SK-N-SH treated with all-trans-retinoic acid at 6 μM for 48 hours (cell line): ENCODE measurements at regions not wholly inside any gene's neighbourhood (a gene's known extent, or its start where the extent isn't known, plus 50 kb on each side); places are given as distances from the start of the nearest gene placed in this dataset.

Source experiments
- ATAC-seq: fragments of 200-7000 bp; cut with Tn5 transposase; 3 replicates; pipeline ENCODE4 v1.9.1; 2020; ENCODE audit warnings: mild to moderate bottlenecking, moderate library complexity
- ARNTL ChIP-seq: fragments of 450-650 bp; formaldehyde crosslinking; IDR thresholded peaks from 2 replicates; pipeline ENCODE4 v1.5.0; 2020; ENCODE audit warnings: low read depth, mild to moderate bottlenecking, moderate library complexity, borderline replicate concordance
- BACH2 ChIP-seq: fragments of 250-450 bp; sonication (Bioruptor Pico); IDR thresholded peaks from 2 replicates; pipeline ENCODE4 v1.9.0; 2021; ENCODE audit warnings: mild to moderate bottlenecking, borderline replicate concordance
- CSDC2 ChIP-seq: fragments of 250-450 bp; sonication (Bioruptor Pico); IDR thresholded peaks from 2 replicates; pipeline ENCODE4 v1.5.0; 2020; ENCODE audit warnings: mild to moderate bottlenecking, moderate library complexity
- ESRRG ChIP-seq: fragments of 250-450 bp; sonication (Bioruptor Pico); IDR thresholded peaks from 2 replicates; pipeline ENCODE4 v1.6.1; 2021; ENCODE audit warnings: mild to moderate bottlenecking
- GLIS3 ChIP-seq: fragments of 250-450 bp; sonication (Bioruptor Pico); IDR thresholded peaks from 2 replicates; pipeline ENCODE4 v1.5.0; 2020; ENCODE audit warnings: mild to moderate bottlenecking, moderate library complexity
- ISL1 ChIP-seq: fragments of 250-450 bp; sonication (Bioruptor Pico); IDR thresholded peaks from 2 replicates; pipeline ENCODE4 v2.1.2; 2022; ENCODE audit warnings: mild to moderate bottlenecking, moderate library complexity
- PPARA ChIP-seq: fragments of 250-450 bp; sonication (Bioruptor Pico); IDR thresholded peaks from 2 replicates; pipeline ENCODE4 v1.5.0; 2020; ENCODE audit warnings: mild to moderate bottlenecking, borderline replicate concordance
- SNAI2 ChIP-seq: fragments of 250-450 bp; sonication (Bioruptor Pico); IDR thresholded peaks from 2 replicates; pipeline ENCODE4 v1.5.0; 2020; ENCODE audit warnings: mild to moderate bottlenecking, moderate library complexity
- TCF4 ChIP-seq: fragments of 250-450 bp; sonication (Bioruptor Pico); IDR thresholded peaks from 2 replicates; pipeline ENCODE4 v1.8.0; 2021; ENCODE audit warnings: mild to moderate bottlenecking, moderate library complexity, borderline replicate concordance
- TOX ChIP-seq: fragments of 250-450 bp; sonication (Bioruptor Pico); IDR thresholded peaks from 2 replicates; pipeline ENCODE4 v1.8.0; 2021; ENCODE audit warnings: mild to moderate bottlenecking, moderate library complexity, borderline replicate concordance
- ZC3H10 ChIP-seq: fragments of 250-450 bp; sonication (Bioruptor Pico); IDR thresholded peaks from 2 replicates; pipeline ENCODE4 v1.5.1; 2021; ENCODE audit warnings: mild to moderate bottlenecking, moderate library complexity
- ZFP3 ChIP-seq: fragments of 250-450 bp; sonication (Bioruptor Pico); IDR thresholded peaks from 2 replicates; pipeline ENCODE4 v1.5.0; 2020; ENCODE audit warnings: mild to moderate bottlenecking, moderate library complexity
- ZFP30 ChIP-seq: fragments of 450-650 bp; formaldehyde crosslinking; IDR thresholded peaks from 2 replicates; pipeline ENCODE4 v1.5.0; 2022; ENCODE audit warnings: mild to moderate bottlenecking, moderate library complexity
- ZNF565 ChIP-seq: fragments of 450-650 bp; formaldehyde crosslinking; conservative IDR thresholded peaks from 2 replicates; pipeline ENCODE4 v1.5.0; 2020; ENCODE audit warnings: low read depth, mild to moderate bottlenecking, moderate library complexity
- ZNF70 ChIP-seq: fragments of 450-650 bp; formaldehyde crosslinking; IDR thresholded peaks from 2 replicates; pipeline ENCODE4 v1.5.0; 2020; ENCODE audit warnings: mild to moderate bottlenecking, moderate library complexity
- TF ChIP-seq, protein P1 (sequence below): fragments of 250-450 bp; sonication (Bioruptor Pico); IDR thresholded peaks from 2 replicates; pipeline ENCODE4 v1.8.0; 2021; ENCODE audit warnings: low read depth, mild to moderate bottlenecking, moderate library complexity, borderline replicate concordance
- TF ChIP-seq, protein P2 (sequence below): fragments of 250-450 bp; sonication (Bioruptor Pico); IDR thresholded peaks from 2 replicates; pipeline ENCODE4 v1.8.0; 2020; ENCODE audit warnings: mild to moderate bottlenecking, moderate library complexity, borderline replicate concordance
- TF ChIP-seq, protein P3 (sequence below): fragments of 250-450 bp; sonication (Bioruptor Pico); IDR thresholded peaks from 2 replicates; pipeline ENCODE4 v1.5.1; 2020; ENCODE audit warnings: low read depth, mild to moderate bottlenecking, moderate library complexity
- TF ChIP-seq, protein P4 (sequence below): fragments of 250-450 bp; sonication (Bioruptor Pico); IDR thresholded peaks from 2 replicates; pipeline ENCODE4 v1.5.0; 2020; ENCODE audit warnings: mild to moderate bottlenecking, moderate library complexity
- TF ChIP-seq, protein P5 (sequence below): fragments of 250-450 bp; sonication (Bioruptor Pico); IDR thresholded peaks from 2 replicates; pipeline ENCODE4 v1.5.1; 2021; ENCODE audit warnings: mild to moderate bottlenecking, moderate library complexity

DNA sequence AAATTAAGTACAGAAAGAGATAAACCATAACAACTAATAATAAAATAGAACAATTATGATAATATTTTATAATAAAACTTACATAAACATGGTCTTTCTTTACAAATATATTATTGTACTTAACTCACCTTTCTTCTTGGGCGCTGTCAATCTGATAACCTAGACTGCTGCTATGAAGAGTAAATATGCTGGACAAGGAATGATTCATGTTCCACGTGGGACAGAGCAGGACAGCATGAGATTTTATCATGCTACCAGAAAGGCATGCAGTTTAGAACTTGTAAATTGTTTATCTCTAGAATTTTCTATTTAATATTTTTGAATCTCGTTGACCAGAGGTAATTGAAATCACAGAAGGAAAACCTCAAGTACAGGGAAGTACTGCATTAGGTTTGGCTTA, 210.7 kb downstream of the ANKRD30B start:
- TF ChIP-seq TOX (CRISPR knock-in tag): no peak
- TF ChIP-seq, protein P1, sequence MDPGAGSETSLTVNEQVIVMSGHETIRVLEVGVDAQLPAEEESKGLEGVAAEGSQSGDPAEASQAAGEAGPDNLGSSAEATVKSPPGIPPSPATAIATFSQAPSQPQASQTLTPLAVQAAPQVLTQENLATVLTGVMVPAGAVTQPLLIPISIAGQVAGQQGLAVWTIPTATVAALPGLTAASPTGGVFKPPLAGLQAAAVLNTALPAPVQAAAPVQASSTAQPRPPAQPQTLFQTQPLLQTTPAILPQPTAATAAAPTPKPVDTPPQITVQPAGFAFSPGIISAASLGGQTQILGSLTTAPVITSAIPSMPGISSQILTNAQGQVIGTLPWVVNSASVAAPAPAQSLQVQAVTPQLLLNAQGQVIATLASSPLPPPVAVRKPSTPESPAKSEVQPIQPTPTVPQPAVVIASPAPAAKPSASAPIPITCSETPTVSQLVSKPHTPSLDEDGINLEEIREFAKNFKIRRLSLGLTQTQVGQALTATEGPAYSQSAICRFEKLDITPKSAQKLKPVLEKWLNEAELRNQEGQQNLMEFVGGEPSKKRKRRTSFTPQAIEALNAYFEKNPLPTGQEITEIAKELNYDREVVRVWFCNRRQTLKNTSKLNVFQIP: no peak
- no peak for TF ChIP-seq ZFP30 (CRISPR knock-in tag)
- no peak for TF ChIP-seq ZNF70 (CRISPR knock-in tag)
- TF ChIP-seq ZFP3: no peak
- TF ChIP-seq, protein P2, sequence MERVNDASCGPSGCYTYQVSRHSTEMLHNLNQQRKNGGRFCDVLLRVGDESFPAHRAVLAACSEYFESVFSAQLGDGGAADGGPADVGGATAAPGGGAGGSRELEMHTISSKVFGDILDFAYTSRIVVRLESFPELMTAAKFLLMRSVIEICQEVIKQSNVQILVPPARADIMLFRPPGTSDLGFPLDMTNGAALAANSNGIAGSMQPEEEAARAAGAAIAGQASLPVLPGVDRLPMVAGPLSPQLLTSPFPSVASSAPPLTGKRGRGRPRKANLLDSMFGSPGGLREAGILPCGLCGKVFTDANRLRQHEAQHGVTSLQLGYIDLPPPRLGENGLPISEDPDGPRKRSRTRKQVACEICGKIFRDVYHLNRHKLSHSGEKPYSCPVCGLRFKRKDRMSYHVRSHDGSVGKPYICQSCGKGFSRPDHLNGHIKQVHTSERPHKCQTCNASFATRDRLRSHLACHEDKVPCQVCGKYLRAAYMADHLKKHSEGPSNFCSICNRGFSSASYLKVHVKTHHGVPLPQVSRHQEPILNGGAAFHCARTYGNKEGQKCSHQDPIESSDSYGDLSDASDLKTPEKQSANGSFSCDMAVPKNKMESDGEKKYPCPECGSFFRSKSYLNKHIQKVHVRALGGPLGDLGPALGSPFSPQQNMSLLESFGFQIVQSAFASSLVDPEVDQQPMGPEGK (CRISPR knock-in tag): no peak
- no peak for TF ChIP-seq GLIS3
- ATAC-seq: no peak

DNA sequence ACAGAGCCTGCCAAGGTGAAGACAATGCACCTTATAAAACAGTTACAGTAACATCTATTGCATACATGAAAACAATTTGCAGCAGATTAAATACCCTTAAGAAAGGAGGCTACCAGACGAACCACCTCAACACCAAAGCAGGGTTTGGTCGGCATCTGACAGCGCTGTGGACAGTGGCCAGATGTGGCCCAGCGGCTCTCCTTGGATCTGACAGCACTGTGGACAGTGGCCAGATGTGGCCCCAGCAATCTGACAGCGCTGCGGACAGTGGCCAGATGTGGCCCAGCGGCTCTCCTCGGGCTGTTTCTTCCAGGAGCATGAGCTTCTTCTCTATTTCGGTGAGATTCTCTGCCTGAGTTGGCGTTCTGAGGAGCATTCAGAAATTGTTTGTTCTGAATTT, 211.6 kb downstream of the ANKRD30B start:
- no peak for ATAC-seq
- TF ChIP-seq BACH2 (CRISPR knock-in tag) (no peak), ZNF70 (CRISPR knock-in tag) (no peak), ESRRG (CRISPR knock-in tag) (no peak), SNAI2 (CRISPR knock-in tag) (no peak), CSDC2 (CRISPR knock-in tag) (no peak), ZFP30 (CRISPR knock-in tag) (no peak), ZNF565 (CRISPR knock-in tag) (no peak), TCF4 (CRISPR knock-in tag) (no peak)
- TF ChIP-seq, protein P3, sequence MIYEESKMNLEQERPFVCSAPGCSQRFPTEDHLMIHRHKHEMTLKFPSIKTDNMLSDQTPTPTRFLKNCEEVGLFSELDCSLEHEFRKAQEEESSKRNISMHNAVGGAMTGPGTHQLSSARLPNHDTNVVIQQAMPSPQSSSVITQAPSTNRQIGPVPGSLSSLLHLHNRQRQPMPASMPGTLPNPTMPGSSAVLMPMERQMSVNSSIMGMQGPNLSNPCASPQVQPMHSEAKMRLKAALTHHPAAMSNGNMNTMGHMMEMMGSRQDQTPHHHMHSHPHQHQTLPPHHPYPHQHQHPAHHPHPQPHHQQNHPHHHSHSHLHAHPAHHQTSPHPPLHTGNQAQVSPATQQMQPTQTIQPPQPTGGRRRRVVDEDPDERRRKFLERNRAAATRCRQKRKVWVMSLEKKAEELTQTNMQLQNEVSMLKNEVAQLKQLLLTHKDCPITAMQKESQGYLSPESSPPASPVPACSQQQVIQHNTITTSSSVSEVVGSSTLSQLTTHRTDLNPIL (CRISPR knock-in tag): no peak
- TF ChIP-seq, protein P4, sequence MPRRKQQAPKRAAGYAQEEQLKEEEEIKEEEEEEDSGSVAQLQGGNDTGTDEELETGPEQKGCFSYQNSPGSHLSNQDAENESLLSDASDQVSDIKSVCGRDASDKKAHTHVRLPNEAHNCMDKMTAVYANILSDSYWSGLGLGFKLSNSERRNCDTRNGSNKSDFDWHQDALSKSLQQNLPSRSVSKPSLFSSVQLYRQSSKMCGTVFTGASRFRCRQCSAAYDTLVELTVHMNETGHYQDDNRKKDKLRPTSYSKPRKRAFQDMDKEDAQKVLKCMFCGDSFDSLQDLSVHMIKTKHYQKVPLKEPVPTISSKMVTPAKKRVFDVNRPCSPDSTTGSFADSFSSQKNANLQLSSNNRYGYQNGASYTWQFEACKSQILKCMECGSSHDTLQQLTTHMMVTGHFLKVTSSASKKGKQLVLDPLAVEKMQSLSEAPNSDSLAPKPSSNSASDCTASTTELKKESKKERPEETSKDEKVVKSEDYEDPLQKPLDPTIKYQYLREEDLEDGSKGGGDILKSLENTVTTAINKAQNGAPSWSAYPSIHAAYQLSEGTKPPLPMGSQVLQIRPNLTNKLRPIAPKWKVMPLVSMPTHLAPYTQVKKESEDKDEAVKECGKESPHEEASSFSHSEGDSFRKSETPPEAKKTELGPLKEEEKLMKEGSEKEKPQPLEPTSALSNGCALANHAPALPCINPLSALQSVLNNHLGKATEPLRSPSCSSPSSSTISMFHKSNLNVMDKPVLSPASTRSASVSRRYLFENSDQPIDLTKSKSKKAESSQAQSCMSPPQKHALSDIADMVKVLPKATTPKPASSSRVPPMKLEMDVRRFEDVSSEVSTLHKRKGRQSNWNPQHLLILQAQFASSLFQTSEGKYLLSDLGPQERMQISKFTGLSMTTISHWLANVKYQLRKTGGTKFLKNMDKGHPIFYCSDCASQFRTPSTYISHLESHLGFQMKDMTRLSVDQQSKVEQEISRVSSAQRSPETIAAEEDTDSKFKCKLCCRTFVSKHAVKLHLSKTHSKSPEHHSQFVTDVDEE (CRISPR knock-in tag): no peak
- TF ChIP-seq, protein P1: no peak

DNA sequence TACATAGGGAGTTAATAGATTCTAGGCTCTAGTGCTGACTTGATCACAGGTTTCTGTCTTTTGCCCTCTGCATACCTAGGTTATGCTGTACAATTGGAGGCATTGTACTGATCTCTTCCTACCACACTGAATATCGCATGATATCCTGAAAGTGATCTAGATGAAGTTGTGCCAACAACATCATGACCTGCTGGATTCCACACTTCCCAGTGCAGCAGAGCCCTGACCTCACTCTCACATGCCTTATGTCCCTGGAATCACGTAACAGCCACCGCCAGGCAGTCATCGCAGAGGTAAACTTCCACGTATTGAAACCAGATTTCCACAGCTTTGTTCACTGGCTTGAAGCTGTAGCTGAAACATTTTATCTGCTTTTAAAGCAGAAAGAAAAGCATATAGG, 214.0 kb downstream of the ANKRD30B start:
- ATAC-seq: peak; percentile 49; the same call in 2 of the 3 replicates
- TF ChIP-seq ZNF565 (CRISPR knock-in tag) (no peak), PPARA (no peak), ZC3H10 (CRISPR knock-in tag) (no peak), ZFP30 (CRISPR knock-in tag) (no peak), ARNTL (no peak), ISL1 (CRISPR knock-in tag) (no peak), BACH2 (CRISPR knock-in tag) (no peak), TCF4 (CRISPR knock-in tag) (no peak)
- TF ChIP-seq, protein P2 (CRISPR knock-in tag): no peak
- TF ChIP-seq, protein P5, sequence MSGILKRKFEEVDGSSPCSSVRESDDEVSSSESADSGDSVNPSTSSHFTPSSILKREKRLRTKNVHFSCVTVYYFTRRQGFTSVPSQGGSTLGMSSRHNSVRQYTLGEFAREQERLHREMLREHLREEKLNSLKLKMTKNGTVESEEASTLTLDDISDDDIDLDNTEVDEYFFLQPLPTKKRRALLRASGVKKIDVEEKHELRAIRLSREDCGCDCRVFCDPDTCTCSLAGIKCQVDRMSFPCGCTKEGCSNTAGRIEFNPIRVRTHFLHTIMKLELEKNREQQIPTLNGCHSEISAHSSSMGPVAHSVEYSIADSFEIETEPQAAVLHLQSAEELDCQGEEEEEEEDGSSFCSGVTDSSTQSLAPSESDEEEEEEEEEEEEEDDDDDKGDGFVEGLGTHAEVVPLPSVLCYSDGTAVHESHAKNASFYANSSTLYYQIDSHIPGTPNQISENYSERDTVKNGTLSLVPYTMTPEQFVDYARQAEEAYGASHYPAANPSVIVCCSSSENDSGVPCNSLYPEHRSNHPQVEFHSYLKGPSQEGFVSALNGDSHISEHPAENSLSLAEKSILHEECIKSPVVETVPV: no peak
- TF ChIP-seq, all 23 proteins: peak for 0
